ENCODE measurements at regions not wholly inside any gene's neighbourhood (a gene's known extent, or its start where the extent isn't known, plus 50 kb on each side); places are given as distances from the start of the nearest gene placed in this dataset.

DNA sequence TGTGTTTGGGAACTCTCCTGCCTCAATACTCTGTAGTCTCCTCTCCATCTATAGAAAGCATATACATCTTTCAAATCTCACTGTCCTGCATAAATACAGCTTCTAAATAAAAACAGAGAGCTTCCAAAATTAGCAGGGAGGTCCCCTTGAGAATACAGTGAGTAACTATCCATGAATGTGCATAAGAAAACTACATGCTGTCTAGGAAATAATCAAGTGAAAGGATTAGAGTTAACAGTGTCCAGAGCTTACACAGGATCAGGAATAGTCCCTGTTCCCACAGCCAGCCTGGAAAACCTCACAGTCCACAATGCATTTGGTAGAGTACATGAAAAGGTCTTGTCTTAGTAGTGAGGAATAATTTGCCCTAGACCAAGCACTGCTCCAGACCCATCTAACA lies 123.0 kb upstream of the POU3F2 start:
- TF ChIP-seq, protein P1, sequence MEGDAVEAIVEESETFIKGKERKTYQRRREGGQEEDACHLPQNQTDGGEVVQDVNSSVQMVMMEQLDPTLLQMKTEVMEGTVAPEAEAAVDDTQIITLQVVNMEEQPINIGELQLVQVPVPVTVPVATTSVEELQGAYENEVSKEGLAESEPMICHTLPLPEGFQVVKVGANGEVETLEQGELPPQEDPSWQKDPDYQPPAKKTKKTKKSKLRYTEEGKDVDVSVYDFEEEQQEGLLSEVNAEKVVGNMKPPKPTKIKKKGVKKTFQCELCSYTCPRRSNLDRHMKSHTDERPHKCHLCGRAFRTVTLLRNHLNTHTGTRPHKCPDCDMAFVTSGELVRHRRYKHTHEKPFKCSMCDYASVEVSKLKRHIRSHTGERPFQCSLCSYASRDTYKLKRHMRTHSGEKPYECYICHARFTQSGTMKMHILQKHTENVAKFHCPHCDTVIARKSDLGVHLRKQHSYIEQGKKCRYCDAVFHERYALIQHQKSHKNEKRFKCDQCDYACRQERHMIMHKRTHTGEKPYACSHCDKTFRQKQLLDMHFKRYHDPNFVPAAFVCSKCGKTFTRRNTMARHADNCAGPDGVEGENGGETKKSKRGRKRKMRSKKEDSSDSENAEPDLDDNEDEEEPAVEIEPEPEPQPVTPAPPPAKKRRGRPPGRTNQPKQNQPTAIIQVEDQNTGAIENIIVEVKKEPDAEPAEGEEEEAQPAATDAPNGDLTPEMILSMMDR (IDR thresholded peaks at IDR 0.05): no peak
- TF ChIP-seq POLR2A (IDR thresholded peaks at IDR 0.05): no peak
